NCI-H2227 treated with DMSO at 0.1 percent for 48 hours (cell line): ENCODE measurements at regions not wholly inside any gene's neighbourhood (a gene's known extent, or its start where the extent isn't known, plus 50 kb on each side); places are given as distances from the start of the nearest gene placed in this dataset.

Source experiments
- DNase-seq: peaks from one replicate; lab custom pipeline; 2025; lab: John Stamatoyannopoulos, UW

GRCh38 chr12:63228853-63229252, 77.9 kb upstream of the AVPR1A start:
- no peak for DNase-seq

GRCh38 chr12:63226792-63227463, 75.9 kb upstream of the AVPR1A start:
- no peak for DNase-seq

- DNase-seq = no peak
Observed at GRCh38 chr12:63224396-63224795, 73.4 kb upstream of the AVPR1A start.

GRCh38 chr12:63223128-63223527, 72.1 kb upstream of the AVPR1A start:
- DNase-seq = no peak

GRCh38 chr12:63222582-63222981, 71.6 kb upstream of the AVPR1A start:
- DNase-seq = no peak

GRCh38 chr12:63220921-63221320, 69.9 kb upstream of the AVPR1A start:
- DNase-seq = no peak

GRCh38 chr12:63212316-63212715, 61.3 kb upstream of the AVPR1A start:
- DNase-seq = no peak

GRCh38 chr12:63208956-63209355, 58.0 kb upstream of the AVPR1A start:
- DNase-seq = no peak

GRCh38 chr12:63206909-63207308, 55.9 kb upstream of the AVPR1A start:
- no peak for DNase-seq

GRCh38 chr12:63206494-63206893, 55.5 kb upstream of the AVPR1A start:
- DNase-seq = no peak
